Neural progenitor cell (in vitro differentiated cells): ENCODE measurements at regions not wholly inside any gene's neighbourhood (a gene's known extent, or its start where the extent isn't known, plus 50 kb on each side); places are given as distances from the start of the nearest gene placed in this dataset.

Experiments
- DNase-seq: peaks from one replicate; pipeline ENCODE4 v3.0.0-alpha.2; 2016; ENCODE audit warnings: low spot score
- H2AFZ ChIP-seq: fragments of 200-600 bp; sonication (generic); replicated peaks from 2 replicates; pipeline ENCODE4 v1.6.1; 2016; ENCODE audit warnings: antibody characterized with exemption
- H3F3A ChIP-seq: fragments of 200-600 bp; sonication (generic); 2 replicates; pipeline ENCODE4 v1.6.1; 2016; ENCODE audit warnings: antibody characterized with exemption, low read depth
- H3K27ac ChIP-seq: fragments of 200-600 bp; sonication (generic); 2 replicates; pipeline ENCODE4 v1.5.1; 2016; ENCODE audit warnings: mild to moderate bottlenecking
- H3K27me3 ChIP-seq: fragments of 200-600 bp; sonication (generic); 2 replicates; pipeline ENCODE4 v1.6.1; 2016; ENCODE audit warnings: mild to moderate bottlenecking, moderate library complexity
- H3K36me3 ChIP-seq: fragments of 200-600 bp; sonication (generic); 2 replicates; pipeline ENCODE4 v1.5.1; 2016
- H3K4me1 ChIP-seq: fragments of 200-600 bp; sonication (generic); 2 replicates; pipeline ENCODE4 v1.6.1; 2016; ENCODE audit warnings: mixed run types
- H3K4me2 ChIP-seq: fragments of 200-600 bp; sonication (generic); 2 replicates; pipeline ENCODE4 v1.6.1; 2016
- H3K4me3 ChIP-seq: fragments of 200-600 bp; sonication (generic); 2 replicates; pipeline ENCODE4 v1.5.1; 2016
- H3K79me2 ChIP-seq: fragments of 200-600 bp; sonication (generic); 2 replicates; pipeline ENCODE4 v1.6.1; 2016; ENCODE audit warnings: low read depth
- H3K9ac ChIP-seq: fragments of 200-600 bp; sonication (generic); 2 replicates; pipeline ENCODE4 v1.6.1; 2016
- H3K9me3 ChIP-seq: fragments of 200-600 bp; sonication (generic); 2 replicates; pipeline ENCODE4 v1.5.1; 2016; ENCODE audit warnings: low read depth
- H4K20me1 ChIP-seq: fragments of 200-600 bp; sonication (generic); 2 replicates; pipeline ENCODE4 v1.6.1; 2016; ENCODE audit warnings: low read depth
- H3K27ac Mint-ChIP-seq: 3 replicates; pipeline ENCODE4 v1.8.0; 2021; ENCODE audit warnings: mixed read lengths
- H3K27me3 Mint-ChIP-seq: 2 replicates; pipeline ENCODE4 v1.8.0; 2022; ENCODE audit warnings: low read depth, mild to moderate bottlenecking, inconsistent platforms, moderate library complexity, mixed read lengths; ENCODE audit not compliant: insufficient read depth
- H3K36me3 Mint-ChIP-seq: 3 replicates; pipeline ENCODE4 v1.8.0; 2021; ENCODE audit warnings: mixed read lengths
- H3K4me1 Mint-ChIP-seq: 3 replicates; pipeline ENCODE4 v1.8.0; 2021; ENCODE audit warnings: mixed read lengths
- H3K4me3 Mint-ChIP-seq: 3 replicates; pipeline ENCODE4 v1.8.0; 2021; ENCODE audit warnings: mild to moderate bottlenecking, moderate library complexity, mixed read lengths
- H3K9me3 Mint-ChIP-seq: 3 replicates; pipeline ENCODE4 v1.8.0; 2020; ENCODE audit warnings: mixed read lengths
- CTCF ChIP-seq: fragments of 200-600 bp; sonication (generic); IDR thresholded peaks from 2 replicates; pipeline ENCODE4 v1.5.1; 2017; ENCODE audit warnings: antibody characterized with exemption, mild to moderate bottlenecking
- EZH2 ChIP-seq: fragments of 200-600 bp; sonication (generic); IDR thresholded peaks from 2 replicates; pipeline ENCODE4 v1.6.1; 2017; ENCODE audit warnings: antibody characterized with exemption, mild to moderate bottlenecking, moderate library complexity
- EZH2phosphoT487 ChIP-seq: fragments of 200-600 bp; sonication (generic); IDR thresholded peaks from 2 replicates; pipeline ENCODE4 v1.6.1; 2017; ENCODE audit warnings: antibody characterized with exemption

- Histone ChIP-seq H2AFZ (no peak overlapping the region), H3K27me3 (no peaks in the 10 kb centered on the region), H3K4me3 (no peak overlapping the region), H3K4me1 (no peaks in the 10 kb centered on the region), H3K9me3 (no peaks in the 10 kb centered on the region), H3K27ac (no peak overlapping the region), H4K20me1 (no peaks in the 10 kb centered on the region), H3K36me3 (no peaks in the 10 kb centered on the region), H3F3A (no peaks in the 10 kb centered on the region), H3K9ac (no peak overlapping the region), H3K4me2 (no peak overlapping the region), H3K79me2 (no peaks in the 10 kb centered on the region)
- no peak for DNase-seq
- Mint-ChIP-seq H3K27ac (no peak overlapping the region), H3K27me3 (no peaks in the 10 kb centered on the region), H3K4me1 (no peaks in the 10 kb centered on the region), H3K4me3 (no peak overlapping the region), H3K36me3 (peaks cover 3% of the 10 kb centered on the region), H3K9me3 (no peaks in the 10 kb centered on the region)
- no peak for TF ChIP-seq EZH2
- no peak for TF ChIP-seq EZH2phosphoT487
- TF ChIP-seq CTCF: no peak
Observed at GRCh38 chr3:124329723-124330122, 337.8 kb upstream of the ROPN1 start.

- TF ChIP-seq EZH2 (no peak), EZH2phosphoT487 (no peak), CTCF (no peak)
- Mint-ChIP-seq H3K27ac (no peak overlapping the region), H3K4me1 (no peaks in the 10 kb centered on the region), H3K4me3 (no peak overlapping the region), H3K36me3 (peaks cover 6% of the 10 kb centered on the region), H3K9me3 (no peaks in the 10 kb centered on the region), H3K27me3 (no peaks in the 10 kb centered on the region)
- H3K4me2 ChIP-seq: no peak overlapping the region
- no peak overlapping the region for H3K4me3 ChIP-seq
- H3K27me3 ChIP-seq: no peaks in the 10 kb centered on the region
- no peak overlapping the region for H3K27ac ChIP-seq
- H2AFZ ChIP-seq: no peak overlapping the region
- no peak overlapping the region for H3K9ac ChIP-seq
- H3K79me2 ChIP-seq: no peaks in the 10 kb centered on the region
- no peaks in the 10 kb centered on the region for H4K20me1 ChIP-seq
- no peaks in the 10 kb centered on the region for H3K4me1 ChIP-seq
- no peaks in the 10 kb centered on the region for H3F3A ChIP-seq
- H3K9me3 ChIP-seq: no peaks in the 10 kb centered on the region
- H3K36me3 ChIP-seq: no peaks in the 10 kb centered on the region
- DNase-seq: no peak
Observed at GRCh38 chr3:124333931-124334640, 342.2 kb upstream of the ROPN1 start.

GRCh38 chr3:124336067-124336656 is 344.2 kb upstream of the ROPN1 start:
- H3K36me3 ChIP-seq: no peaks in the 10 kb centered on the region
- no peak overlapping the region for H3K4me3 Mint-ChIP-seq

More at GRCh38 chr3:124336067-124336656, 344.2 kb upstream of the ROPN1 start:
- H2AFZ ChIP-seq: no peak overlapping the region
- DNase-seq: no peak
- H4K20me1 ChIP-seq: no peaks in the 10 kb centered on the region
- no peak overlapping the region for H3K4me3 ChIP-seq
- H3K4me1 ChIP-seq: no peaks in the 10 kb centered on the region
- H3K4me2 ChIP-seq: no peak overlapping the region
- no peak for TF ChIP-seq EZH2phosphoT487
- no peak for TF ChIP-seq CTCF
- TF ChIP-seq EZH2: no peak
- no peaks in the 10 kb centered on the region for H3K27me3 ChIP-seq
- H3K9ac ChIP-seq: no peak overlapping the region
- no peaks in the 10 kb centered on the region for H3K9me3 Mint-ChIP-seq
- H3K27ac Mint-ChIP-seq: no peak overlapping the region
- H3K36me3 Mint-ChIP-seq: peaks cover 6% of the 10 kb centered on the region
- H3F3A ChIP-seq: no peaks in the 10 kb centered on the region
- H3K27me3 Mint-ChIP-seq: no peaks in the 10 kb centered on the region
- no peaks in the 10 kb centered on the region for H3K4me1 Mint-ChIP-seq
- no peaks in the 10 kb centered on the region for H3K9me3 ChIP-seq
- no peaks in the 10 kb centered on the region for H3K79me2 ChIP-seq
- H3K27ac ChIP-seq: no peak overlapping the region
